SK-N-SH (cell line): ENCODE measurements at regions not wholly inside any gene's neighbourhood (a gene's known extent, or its start where the extent isn't known, plus 50 kb on each side); places are given as distances from the start of the nearest gene placed in this dataset.

Experiments used
- CTCF ChIA-PET: fragments of 300-600, 350-600 bp; formaldehyde crosslinking; extraction: SDS; loops from one replicate; lab custom pipeline; 2021; lab: Yijun Ruan, JAX
- POLR2A ChIA-PET: fragments of 350-600 bp; sonication (Branson Sonifier 250); formaldehyde crosslinking; extraction: SDS; loops from one replicate; lab custom pipeline; 2020; ENCODE audit warnings: antibody characterized with exemption, inconsistent platforms; lab: Yijun Ruan, JAX
- DNase-seq: peaks from one replicate; pipeline ENCODE4 v3.0.0; 2012
- H2AFZ ChIP-seq: fragments of 200-600 bp; sonication (generic); 2 replicates; pipeline ENCODE4 v1.8.1; 2016; ENCODE audit warnings: antibody characterized with exemption, mild to moderate bottlenecking, low read depth
- H3F3A ChIP-seq: fragments of 200-600 bp; sonication (generic); replicated peaks from 2 replicates; pipeline ENCODE3; 2016; ENCODE audit warnings: antibody characterized with exemption, mild to moderate bottlenecking; ENCODE audit not compliant: insufficient read depth
- H3K27ac ChIP-seq, 2 experiments: fragments of 200-500 bp in 1 of 2; fragments of 200-600 bp in 1 of 2; sonication (Bioruptor generic) in 1 of 2; sonication (generic), shearing (Covaris generic) in 1 of 2; 2 replicates each; pipeline versions ENCODE4 v1.5.1 to v1.6.1; 2014 to 2016; ENCODE audit warnings: low read depth in 2 of 2, inconsistent platforms in 1 of 2, low read length in 1 of 2, mild to moderate bottlenecking in 1 of 2, mixed read lengths in 1 of 2
- H3K27me3 ChIP-seq: fragments of 200-600 bp; sonication (generic), shearing (Covaris generic); 2 replicates; pipeline ENCODE4 v1.6.1; 2016; ENCODE audit warnings: mixed run types; ENCODE audit not compliant: insufficient read depth
- H3K36me3 ChIP-seq, 2 experiments: fragments of 200-500 bp in 1 of 2; fragments of 200-600 bp in 1 of 2; sonication (Bioruptor generic) in 1 of 2; sonication (generic) in 1 of 2; replicated peaks in 1 of 2; 2 replicates each; pipeline versions ENCODE3 to v1.5.1; 2014 to 2016; ENCODE audit warnings: low read length in 1 of 2, mild to moderate bottlenecking in 1 of 2; ENCODE audit not compliant: insufficient read depth in 2 of 2, control insufficient read depth in 1 of 2
- H3K4me1 ChIP-seq, 2 experiments: fragments of 200-500 bp in 1 of 2; fragments of 200-600 bp in 1 of 2; sonication (Bioruptor generic) in 1 of 2; sonication (generic), shearing (Covaris generic) in 1 of 2; 2 replicates each; pipeline versions ENCODE4 v1.5.1 to v1.6.1; 2014 to 2016; ENCODE audit warnings: low read depth in 1 of 2, low read length in 1 of 2, mixed run types in 1 of 2; ENCODE audit not compliant: insufficient read depth in 2 of 2, control insufficient read depth in 1 of 2
- H3K4me2 ChIP-seq: fragments of 200-600 bp; sonication (generic), shearing (Covaris generic); 2 replicates; pipeline ENCODE4 v1.6.1; 2017; ENCODE audit warnings: mixed run types
- H3K4me3 ChIP-seq, 2 experiments: fragments of 200-500 bp in 1 of 2; fragments of 200-600 bp in 1 of 2; sonication (Bioruptor generic) in 1 of 2; sonication (generic), shearing (Covaris generic) in 1 of 2; 2 replicates each; pipeline versions ENCODE4 v1.5.1 to v1.8.1; 2014 to 2016; ENCODE audit warnings: low read depth in 2 of 2, inconsistent platforms in 1 of 2, low read length in 1 of 2, mild to moderate bottlenecking in 1 of 2, mixed read lengths in 1 of 2, moderate library complexity in 1 of 2
- H3K79me2 ChIP-seq: fragments of 200-600 bp; sonication (generic); 2 replicates; pipeline ENCODE4 v1.8.1; 2017; ENCODE audit warnings: mild to moderate bottlenecking; ENCODE audit not compliant: insufficient read depth
- H3K9ac ChIP-seq: fragments of 200-600 bp; sonication (generic); 2 replicates; pipeline ENCODE4 v1.6.1; 2017; ENCODE audit warnings: mixed run types
- H3K9me2 ChIP-seq: fragments of 200-600 bp; sonication (generic); 2 replicates; pipeline ENCODE4 v1.6.1; 2017; ENCODE audit warnings: mixed run types
- H3K9me3 ChIP-seq: fragments of 200-600 bp; sonication (generic); 2 replicates; pipeline ENCODE4 v1.6.1; 2017; ENCODE audit warnings: mixed run types, mild to moderate bottlenecking, moderate library complexity
- H4K20me1 ChIP-seq: fragments of 200-600 bp; sonication (generic); 2 replicates; pipeline ENCODE4 v1.6.1; 2017; ENCODE audit warnings: mild to moderate bottlenecking, mixed run types; ENCODE audit not compliant: insufficient read depth
- EZH2phosphoT487 ChIP-seq: fragments of 200-600 bp; sonication (generic); IDR thresholded peaks from 2 replicates; pipeline ENCODE4 v1.6.1; 2017; ENCODE audit warnings: low read depth, mixed run types, mild to moderate bottlenecking, antibody characterized with exemption, moderate library complexity, borderline replicate concordance
- FOSL2 ChIP-seq: IDR thresholded peaks from 2 replicates; pipeline ENCODE4 v1.4.0; 2012; ENCODE audit warnings: low read depth, mild to moderate bottlenecking, moderate library complexity, borderline replicate concordance
- FOXJ3 ChIP-seq: sonication (generic); formaldehyde crosslinking; IDR thresholded peaks from 2 replicates; pipeline ENCODE4 v1.5.1; 2020; ENCODE audit warnings: mild to moderate bottlenecking, missing genetic modification reagents
- FOXM1 ChIP-seq: IDR thresholded peaks from 2 replicates; pipeline ENCODE4 v1.4.0; 2012; ENCODE audit warnings: low read depth, mild to moderate bottlenecking
- NFIC ChIP-seq: IDR thresholded peaks from 2 replicates; pipeline ENCODE4 v1.4.0; 2012; ENCODE audit warnings: borderline replicate concordance
- PBX3 ChIP-seq: IDR thresholded peaks from 2 replicates; pipeline ENCODE4; 2012
- POLR2AphosphoS5 ChIP-seq: IDR thresholded peaks from 2 replicates; pipeline ENCODE4 v1.6.1; 2012; ENCODE audit warnings: low read depth, low read length
- RAD21 ChIP-seq: IDR thresholded peaks from 2 replicates; pipeline ENCODE4 v1.6.1; 2012; ENCODE audit warnings: mild to moderate bottlenecking, low read length
- REST ChIP-seq: IDR thresholded peaks from 2 replicates; pipeline ENCODE4 v1.6.1; 2012; ENCODE audit warnings: mild to moderate bottlenecking, low read depth, low read length, moderate library complexity
- RXRA ChIP-seq: IDR thresholded peaks from 2 replicates; pipeline ENCODE4 v1.4.0; 2012; ENCODE audit warnings: low read depth, mild to moderate bottlenecking, borderline replicate concordance
- SMC3 ChIP-seq: IDR thresholded peaks from 2 replicates; pipeline ENCODE4 v1.6.1; 2012; ENCODE audit warnings: low read depth, low read length, improper control_type of control experiment
- TAF1 ChIP-seq: IDR thresholded peaks from 2 replicates; pipeline ENCODE4 v1.6.1; 2012; ENCODE audit warnings: low read depth, mild to moderate bottlenecking, low read length, moderate library complexity, borderline replicate concordance
- WGBS: methylation state at CpG from one replicate; pipeline ENCODE4 v1.1.6; 2017; ENCODE audit warnings: low lambda C conversion rate; 5-methylcytosine and 5-hydroxymethylcytosine counted together
- TF ChIP-seq, protein P1 (sequence below): IDR thresholded peaks from 2 replicates; pipeline ENCODE4 v1.4.0; 2012; ENCODE audit warnings: low read depth
- TF ChIP-seq, protein P2 (sequence below): IDR thresholded peaks from 2 replicates; pipeline ENCODE4 v1.4.0; 2012; ENCODE audit warnings: low read depth, borderline replicate concordance
- TF ChIP-seq, protein P3 (sequence below): fragments of 200-600 bp; sonication (generic); IDR thresholded peaks from 2 replicates; pipeline ENCODE4 v1.6.1; 2017; ENCODE audit warnings: antibody characterized with exemption, mild to moderate bottlenecking, moderate library complexity

DNA sequence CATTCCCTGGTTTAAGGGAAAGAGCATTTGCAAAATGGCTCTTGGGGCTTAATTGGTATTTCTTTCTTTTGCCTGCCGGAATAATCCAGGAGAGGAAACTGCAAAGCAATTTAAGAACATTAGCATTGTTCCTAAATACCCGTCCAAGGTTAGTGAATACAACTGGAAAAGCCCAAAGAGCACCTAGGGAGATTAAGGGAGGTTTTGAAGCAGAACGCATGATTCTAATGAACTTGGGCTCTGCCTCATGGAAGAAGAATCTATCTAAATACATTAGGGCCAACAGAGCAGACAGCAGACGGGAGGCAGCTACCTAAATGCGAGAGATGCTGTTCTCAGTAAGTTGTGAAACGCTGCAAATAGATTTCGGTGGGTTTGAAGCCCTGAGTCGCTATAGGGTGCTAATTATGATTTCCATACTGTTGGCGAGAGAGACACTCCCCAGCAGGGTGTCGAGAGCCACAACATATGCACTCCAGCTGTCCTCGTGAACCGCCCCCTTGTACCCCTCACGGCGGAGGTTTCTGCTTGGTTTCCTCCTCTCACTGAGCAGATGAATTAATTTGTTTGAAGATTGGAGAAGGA is 326.7 kb upstream of the CAMK1G start:
- WGBS: 74% methylated on average over 14 of the region's 14 CpGs
- Histone ChIP-seq H3K79me2 (no peaks in the 10 kb centered on the region), H3K9ac (no peak overlapping the region), H3K9me2 (no peaks in the 10 kb centered on the region), H3F3A (no peaks in the 10 kb centered on the region), H4K20me1 (no peaks in the 10 kb centered on the region), H3K4me2 (no peak overlapping the region), H3K36me3 (no peaks in the 10 kb centered on the region), H2AFZ (no peak overlapping the region), H3K4me3 (no peak overlapping the region), H3K4me1 (peaks cover 0 to 3% of the 10 kb centered on the region in 2 experiments; a peak in 1 of 4 replicates), H3K9me3 (no peaks in the 10 kb centered on the region; the same call in 1 of the 2 replicates), H3K27me3 (no peaks in the 10 kb centered on the region), H3K27ac (no peak overlapping the region)
- DNase-seq: no peak
- POLR2A ChIA-PET: interaction anchor here (0.6 kb wide), 1 partner anchor 9 kb away, joined by 3 read pairs; no protein-coding TSS in a partner anchor
- no peak for TF ChIP-seq REST
- no peak for TF ChIP-seq EZH2phosphoT487
- TF ChIP-seq, protein P1, sequence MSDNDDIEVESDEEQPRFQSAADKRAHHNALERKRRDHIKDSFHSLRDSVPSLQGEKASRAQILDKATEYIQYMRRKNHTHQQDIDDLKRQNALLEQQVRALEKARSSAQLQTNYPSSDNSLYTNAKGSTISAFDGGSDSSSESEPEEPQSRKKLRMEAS: no peak
- TF ChIP-seq POLR2AphosphoS5: no peak
- TF ChIP-seq, protein P2, sequence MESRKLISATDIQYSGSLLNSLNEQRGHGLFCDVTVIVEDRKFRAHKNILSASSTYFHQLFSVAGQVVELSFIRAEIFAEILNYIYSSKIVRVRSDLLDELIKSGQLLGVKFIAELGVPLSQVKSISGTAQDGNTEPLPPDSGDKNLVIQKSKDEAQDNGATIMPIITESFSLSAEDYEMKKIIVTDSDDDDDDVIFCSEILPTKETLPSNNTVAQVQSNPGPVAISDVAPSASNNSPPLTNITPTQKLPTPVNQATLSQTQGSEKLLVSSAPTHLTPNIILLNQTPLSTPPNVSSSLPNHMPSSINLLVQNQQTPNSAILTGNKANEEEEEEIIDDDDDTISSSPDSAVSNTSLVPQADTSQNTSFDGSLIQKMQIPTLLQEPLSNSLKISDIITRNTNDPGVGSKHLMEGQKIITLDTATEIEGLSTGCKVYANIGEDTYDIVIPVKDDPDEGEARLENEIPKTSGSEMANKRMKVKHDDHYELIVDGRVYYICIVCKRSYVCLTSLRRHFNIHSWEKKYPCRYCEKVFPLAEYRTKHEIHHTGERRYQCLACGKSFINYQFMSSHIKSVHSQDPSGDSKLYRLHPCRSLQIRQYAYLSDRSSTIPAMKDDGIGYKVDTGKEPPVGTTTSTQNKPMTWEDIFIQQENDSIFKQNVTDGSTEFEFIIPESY: no peak
- no peak for TF ChIP-seq SMC3
- no peak for TF ChIP-seq PBX3
- TF ChIP-seq FOSL2: no peak
- TF ChIP-seq RAD21: no peak
- CTCF ChIA-PET: interaction anchor here (1.0 kb wide), 1 partner anchor 54 kb away, joined by 3 read pairs; no protein-coding TSS in a partner anchor

DNA sequence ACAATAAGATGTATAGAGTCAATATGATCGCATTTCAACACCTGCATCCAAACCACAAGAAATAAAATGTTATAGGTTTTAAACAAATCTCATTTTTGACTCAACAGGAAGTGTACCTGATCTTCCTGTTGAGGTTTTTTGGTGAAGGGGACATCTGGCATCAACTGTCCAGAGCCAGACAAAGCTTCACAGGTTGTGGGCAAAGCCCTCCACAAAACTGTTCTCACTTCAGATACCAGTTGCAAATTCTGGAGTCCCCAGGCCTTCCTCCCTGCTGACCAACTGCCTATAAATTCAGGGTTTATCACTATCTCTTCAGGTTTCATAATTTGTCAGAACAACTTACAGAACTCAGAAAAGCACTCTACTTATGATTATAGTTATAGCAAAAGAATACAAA is 326.1 kb upstream of the CAMK1G start:
- H3F3A ChIP-seq: no peaks in the 10 kb centered on the region
- H3K4me3 ChIP-seq: no peak overlapping the region
- DNase-seq: no peak
- TF ChIP-seq FOXM1 (no peak), FOXJ3 (CRISPR knock-in tag) (no peak), NFIC (no peak), RXRA (no peak), POLR2AphosphoS5 (no peak), TAF1 (no peak)
- TF ChIP-seq, protein P3, sequence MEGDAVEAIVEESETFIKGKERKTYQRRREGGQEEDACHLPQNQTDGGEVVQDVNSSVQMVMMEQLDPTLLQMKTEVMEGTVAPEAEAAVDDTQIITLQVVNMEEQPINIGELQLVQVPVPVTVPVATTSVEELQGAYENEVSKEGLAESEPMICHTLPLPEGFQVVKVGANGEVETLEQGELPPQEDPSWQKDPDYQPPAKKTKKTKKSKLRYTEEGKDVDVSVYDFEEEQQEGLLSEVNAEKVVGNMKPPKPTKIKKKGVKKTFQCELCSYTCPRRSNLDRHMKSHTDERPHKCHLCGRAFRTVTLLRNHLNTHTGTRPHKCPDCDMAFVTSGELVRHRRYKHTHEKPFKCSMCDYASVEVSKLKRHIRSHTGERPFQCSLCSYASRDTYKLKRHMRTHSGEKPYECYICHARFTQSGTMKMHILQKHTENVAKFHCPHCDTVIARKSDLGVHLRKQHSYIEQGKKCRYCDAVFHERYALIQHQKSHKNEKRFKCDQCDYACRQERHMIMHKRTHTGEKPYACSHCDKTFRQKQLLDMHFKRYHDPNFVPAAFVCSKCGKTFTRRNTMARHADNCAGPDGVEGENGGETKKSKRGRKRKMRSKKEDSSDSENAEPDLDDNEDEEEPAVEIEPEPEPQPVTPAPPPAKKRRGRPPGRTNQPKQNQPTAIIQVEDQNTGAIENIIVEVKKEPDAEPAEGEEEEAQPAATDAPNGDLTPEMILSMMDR: no peak
- POLR2A ChIA-PET: no interaction called here
- H3K4me2 ChIP-seq: no peak overlapping the region
- no peaks in the 10 kb centered on the region for H4K20me1 ChIP-seq
- H2AFZ ChIP-seq: no peak overlapping the region
- 55% methylated on average over 1 of the region's 1 CpG for WGBS
- no peaks in the 10 kb centered on the region for H3K9me2 ChIP-seq
- no peaks in the 10 kb centered on the region for H3K79me2 ChIP-seq
- no peaks in the 10 kb centered on the region for H3K36me3 ChIP-seq
- no peaks in the 10 kb centered on the region; a peak in 1 of 4 replicates for H3K4me1 ChIP-seq
- no peak overlapping the region for H3K27ac ChIP-seq
- H3K27me3 ChIP-seq: no peaks in the 10 kb centered on the region
- no peaks in the 10 kb centered on the region; the same call in 1 of the 2 replicates for H3K9me3 ChIP-seq
- CTCF ChIA-PET: interaction anchor here (1.0 kb wide), 1 partner anchor 55 kb away, joined by 3 read pairs; no protein-coding TSS in a partner anchor
- no peak overlapping the region for H3K9ac ChIP-seq
